GM23338 (cell line): ENCODE measurements at regions not wholly inside any gene's neighbourhood (a gene's known extent, or its start where the extent isn't known, plus 50 kb on each side); places are given as distances from the start of the nearest gene placed in this dataset.

Experiments
- ATAC-seq: fragments of 200-7000 bp; cut with Tn5 transposase; 3 replicates; pipeline ENCODE4 v1.9.1; 2020
- DNase-seq: peaks from one replicate; pipeline ENCODE4 v3.0.0-alpha.2; 2015; ENCODE audit warnings: low spot score
- H2AFZ ChIP-seq: fragments of 200-600 bp; sonication (generic); 2 replicates; pipeline ENCODE4 v1.8.0; 2016; ENCODE audit warnings: antibody characterized with exemption, mild to moderate bottlenecking, moderate library complexity
- H3F3A ChIP-seq: fragments of 200-600 bp; sonication (generic); replicated peaks from 2 replicates; pipeline ENCODE4 v1.8.0; 2017; ENCODE audit warnings: antibody characterized with exemption, mixed run types, low read depth
- H3K27ac ChIP-seq: fragments of 200-600 bp; sonication (generic); 2 replicates; pipeline ENCODE4 v1.6.1; 2016; ENCODE audit warnings: low read depth
- H3K27me3 ChIP-seq: fragments of 200-600 bp; sonication (generic); 2 replicates; pipeline ENCODE4 v1.8.0; 2016; ENCODE audit warnings: mild to moderate bottlenecking, mixed run types, moderate library complexity; ENCODE audit not compliant: insufficient read depth
- H3K36me3 ChIP-seq: fragments of 200-600 bp; sonication (generic); 2 replicates; pipeline ENCODE4 v1.8.0; 2016; ENCODE audit warnings: mild to moderate bottlenecking; ENCODE audit not compliant: insufficient read depth
- H3K4me1 ChIP-seq: fragments of 200-600 bp; sonication (generic); 2 replicates; pipeline ENCODE4 v1.8.0; 2016; ENCODE audit warnings: mild to moderate bottlenecking, moderate library complexity; ENCODE audit not compliant: insufficient read depth
- H3K4me2 ChIP-seq: fragments of 200-600 bp; sonication (generic); 2 replicates; pipeline ENCODE4 v1.7.1; 2017; ENCODE audit warnings: mixed run types
- H3K4me3 ChIP-seq: fragments of 200-600 bp; sonication (generic); 2 replicates; pipeline ENCODE4 v1.6.1; 2016; ENCODE audit warnings: mixed run types
- H3K79me2 ChIP-seq: fragments of 200-600 bp; sonication (generic); replicated peaks from 2 replicates; pipeline ENCODE4 v1.8.0; 2017; ENCODE audit warnings: mild to moderate bottlenecking; ENCODE audit not compliant: insufficient read depth
- H3K9me2 ChIP-seq: fragments of 200-600 bp; sonication (generic); 2 replicates; pipeline ENCODE4 v1.8.0; 2017; ENCODE audit not compliant: insufficient read depth
- H4K20me1 ChIP-seq: fragments of 200-600 bp; sonication (generic); replicated peaks from 2 replicates; pipeline ENCODE4 v1.8.0; 2017; ENCODE audit warnings: mild to moderate bottlenecking; ENCODE audit not compliant: insufficient read depth
- H3K27ac Mint-ChIP-seq: 2 replicates; pipeline ENCODE4 v1.8.0; 2020; ENCODE audit warnings: inconsistent platforms, mild to moderate bottlenecking, moderate library complexity, mixed read lengths
- H3K27me3 Mint-ChIP-seq: 3 replicates; pipeline ENCODE4 v1.8.0; 2022; ENCODE audit warnings: low read depth, mild to moderate bottlenecking, moderate library complexity, mixed read lengths, inconsistent platforms; ENCODE audit not compliant: insufficient read depth, poor library complexity
- H3K36me3 Mint-ChIP-seq: 3 replicates; pipeline ENCODE4 v1.8.0; 2021; ENCODE audit warnings: low read depth, mild to moderate bottlenecking, inconsistent platforms, moderate library complexity, mixed read lengths
- H3K4me1 Mint-ChIP-seq: 3 replicates; pipeline ENCODE4 v1.8.0; 2020; ENCODE audit warnings: mild to moderate bottlenecking, inconsistent platforms, mixed read lengths
- H3K4me3 Mint-ChIP-seq: 3 replicates; pipeline ENCODE4 v1.8.0; 2021; ENCODE audit warnings: moderate library complexity, mild to moderate bottlenecking, inconsistent platforms, mixed read lengths
- H3K9me3 Mint-ChIP-seq: 3 replicates; pipeline ENCODE4 v1.8.0; 2020; ENCODE audit warnings: moderate library complexity, mild to moderate bottlenecking, inconsistent platforms, mixed read lengths
- CREB1 ChIP-seq: fragments of 250-450 bp; sonication (Bioruptor Pico); IDR thresholded peaks from 2 replicates; pipeline ENCODE4 v1.5.0; 2020; ENCODE audit warnings: low read depth, mild to moderate bottlenecking, moderate library complexity
- ETS1 ChIP-seq: IDR thresholded peaks from 2 replicates; pipeline ENCODE4 v1.6.1; 2016; ENCODE audit warnings: antibody characterized with exemption
- EZH2 ChIP-seq: fragments of 200-600 bp; sonication (generic); IDR thresholded peaks from one replicate; pipeline ENCODE4 v1.8.0; 2017; ENCODE audit warnings: antibody characterized with exemption, mild to moderate bottlenecking, low read depth; ENCODE audit not compliant: unreplicated experiment
- EZH2phosphoT487 ChIP-seq: fragments of 200-600 bp; sonication (generic); IDR thresholded peaks from one replicate; pipeline ENCODE4 v1.8.1; 2018; ENCODE audit warnings: antibody characterized with exemption; ENCODE audit not compliant: unreplicated experiment
- JUNB ChIP-seq: IDR thresholded peaks from one replicate; pipeline ENCODE4 v1.6.1; 2016; ENCODE audit warnings: antibody characterized with exemption; ENCODE audit not compliant: unreplicated experiment
- POLR2AphosphoS5 ChIP-seq: IDR thresholded peaks from 2 replicates; pipeline ENCODE4 v1.6.1; 2016; ENCODE audit warnings: antibody characterized with exemption, low read depth
- REST ChIP-seq: IDR thresholded peaks from one replicate; pipeline ENCODE4 v1.6.1; 2018; ENCODE audit warnings: antibody characterized with exemption; ENCODE audit not compliant: unreplicated experiment
- STAT1 ChIP-seq: IDR thresholded peaks from one replicate; pipeline ENCODE4 v1.6.1; 2016; ENCODE audit warnings: antibody characterized with exemption; ENCODE audit not compliant: unreplicated experiment
- ZNF114 ChIP-seq: fragments of 250-450 bp; sonication (Bioruptor Pico); IDR thresholded peaks from 2 replicates; pipeline ENCODE4 v1.5.0; 2020; ENCODE audit warnings: mild to moderate bottlenecking, moderate library complexity
- ZNF331 ChIP-seq: fragments of 250-450 bp; sonication (Bioruptor Pico); IDR thresholded peaks from 2 replicates; pipeline ENCODE4 v1.5.0; 2020; ENCODE audit warnings: low read depth, mild to moderate bottlenecking, moderate library complexity
- TF ChIP-seq, protein P1 (sequence below): fragments of 250-450 bp; sonication (Bioruptor Pico); IDR thresholded peaks from 2 replicates; pipeline ENCODE4 v1.5.0; 2020; ENCODE audit warnings: mild to moderate bottlenecking, moderate library complexity

- TF ChIP-seq, protein P1, sequence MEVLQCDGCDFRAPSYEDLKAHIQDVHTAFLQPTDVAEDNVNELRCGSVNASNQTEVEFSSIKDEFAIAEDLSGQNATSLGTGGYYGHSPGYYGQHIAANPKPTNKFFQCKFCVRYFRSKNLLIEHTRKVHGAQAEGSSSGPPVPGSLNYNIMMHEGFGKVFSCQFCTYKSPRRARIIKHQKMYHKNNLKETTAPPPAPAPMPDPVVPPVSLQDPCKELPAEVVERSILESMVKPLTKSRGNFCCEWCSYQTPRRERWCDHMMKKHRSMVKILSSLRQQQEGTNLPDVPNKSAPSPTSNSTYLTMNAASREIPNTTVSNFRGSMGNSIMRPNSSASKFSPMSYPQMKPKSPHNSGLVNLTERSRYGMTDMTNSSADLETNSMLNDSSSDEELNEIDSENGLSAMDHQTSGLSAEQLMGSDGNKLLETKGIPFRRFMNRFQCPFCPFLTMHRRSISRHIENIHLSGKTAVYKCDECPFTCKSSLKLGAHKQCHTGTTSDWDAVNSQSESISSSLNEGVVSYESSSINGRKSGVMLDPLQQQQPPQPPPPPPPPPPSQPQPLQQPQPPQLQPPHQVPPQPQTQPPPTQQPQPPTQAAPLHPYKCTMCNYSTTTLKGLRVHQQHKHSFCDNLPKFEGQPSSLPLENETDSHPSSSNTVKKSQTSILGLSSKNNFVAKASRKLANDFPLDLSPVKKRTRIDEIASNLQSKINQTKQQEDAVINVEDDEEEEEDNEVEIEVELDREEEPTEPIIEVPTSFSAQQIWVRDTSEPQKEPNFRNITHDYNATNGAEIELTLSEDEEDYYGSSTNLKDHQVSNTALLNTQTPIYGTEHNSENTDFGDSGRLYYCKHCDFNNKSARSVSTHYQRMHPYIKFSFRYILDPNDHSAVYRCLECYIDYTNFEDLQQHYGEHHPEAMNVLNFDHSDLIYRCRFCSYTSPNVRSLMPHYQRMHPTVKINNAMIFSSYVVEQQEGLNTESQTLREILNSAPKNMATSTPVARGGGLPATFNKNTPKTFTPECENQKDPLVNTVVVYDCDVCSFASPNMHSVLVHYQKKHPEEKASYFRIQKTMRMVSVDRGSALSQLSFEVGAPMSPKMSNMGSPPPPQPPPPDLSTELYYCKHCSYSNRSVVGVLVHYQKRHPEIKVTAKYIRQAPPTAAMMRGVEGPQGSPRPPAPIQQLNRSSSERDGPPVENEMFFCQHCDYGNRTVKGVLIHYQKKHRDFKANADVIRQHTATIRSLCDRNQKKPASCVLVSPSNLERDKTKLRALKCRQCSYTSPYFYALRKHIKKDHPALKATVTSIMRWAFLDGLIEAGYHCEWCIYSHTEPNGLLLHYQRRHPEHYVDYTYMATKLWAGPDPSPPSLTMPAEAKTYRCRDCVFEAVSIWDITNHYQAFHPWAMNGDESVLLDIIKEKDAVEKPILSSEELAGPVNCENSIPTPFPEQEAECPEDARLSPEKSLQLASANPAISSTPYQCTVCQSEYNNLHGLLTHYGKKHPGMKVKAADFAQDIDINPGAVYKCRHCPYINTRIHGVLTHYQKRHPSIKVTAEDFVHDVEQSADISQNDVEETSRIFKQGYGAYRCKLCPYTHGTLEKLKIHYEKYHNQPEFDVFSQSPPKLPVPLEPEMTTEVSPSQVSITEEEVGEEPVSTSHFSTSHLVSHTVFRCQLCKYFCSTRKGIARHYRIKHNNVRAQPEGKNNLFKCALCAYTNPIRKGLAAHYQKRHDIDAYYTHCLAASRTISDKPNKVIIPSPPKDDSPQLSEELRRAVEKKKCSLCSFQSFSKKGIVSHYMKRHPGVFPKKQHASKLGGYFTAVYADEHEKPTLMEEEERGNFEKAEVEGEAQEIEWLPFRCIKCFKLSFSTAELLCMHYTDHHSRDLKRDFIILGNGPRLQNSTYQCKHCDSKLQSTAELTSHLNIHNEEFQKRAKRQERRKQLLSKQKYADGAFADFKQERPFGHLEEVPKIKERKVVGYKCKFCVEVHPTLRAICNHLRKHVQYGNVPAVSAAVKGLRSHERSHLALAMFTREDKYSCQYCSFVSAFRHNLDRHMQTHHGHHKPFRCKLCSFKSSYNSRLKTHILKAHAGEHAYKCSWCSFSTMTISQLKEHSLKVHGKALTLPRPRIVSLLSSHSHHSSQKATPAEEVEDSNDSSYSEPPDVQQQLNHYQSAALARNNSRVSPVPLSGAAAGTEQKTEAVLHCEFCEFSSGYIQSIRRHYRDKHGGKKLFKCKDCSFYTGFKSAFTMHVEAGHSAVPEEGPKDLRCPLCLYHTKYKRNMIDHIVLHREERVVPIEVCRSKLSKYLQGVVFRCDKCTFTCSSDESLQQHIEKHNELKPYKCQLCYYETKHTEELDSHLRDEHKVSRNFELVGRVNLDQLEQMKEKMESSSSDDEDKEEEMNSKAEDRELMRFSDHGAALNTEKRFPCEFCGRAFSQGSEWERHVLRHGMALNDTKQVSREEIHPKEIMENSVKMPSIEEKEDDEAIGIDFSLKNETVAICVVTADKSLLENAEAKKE (CRISPR knock-in tag) = no peak
- TF ChIP-seq ZNF114 (CRISPR knock-in tag) (no peak), EZH2phosphoT487 (no peak), JUNB (no peak), ZNF331 (CRISPR knock-in tag) (no peak), REST (no peak), STAT1 (no peak)
These were observed 508.3 kb upstream of the DAB2 start (continued) for GRCh38 chr5:39933061-39933460.

DNA sequence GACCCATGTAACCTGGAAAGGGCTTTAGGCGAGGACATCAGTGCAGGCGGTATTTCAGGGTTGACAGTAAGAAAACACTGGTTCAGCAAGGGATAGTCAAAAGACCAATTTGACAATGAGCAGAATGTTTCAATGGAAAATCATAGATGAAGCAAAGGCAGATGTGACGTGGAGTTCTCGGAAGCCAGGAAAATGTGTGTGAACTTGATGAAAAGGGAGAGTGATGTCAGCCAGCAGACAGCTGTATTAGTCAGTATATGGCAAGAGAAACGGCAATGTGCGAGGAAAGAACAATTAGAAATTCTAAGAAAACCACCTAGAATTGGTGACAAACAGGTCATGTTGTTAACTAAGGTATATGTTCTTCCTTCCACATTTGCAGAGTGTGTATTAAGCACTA is 503.9 kb upstream of the DAB2 start:
- TF ChIP-seq ETS1 (no peak), REST (no peak), STAT1 (no peak), ZNF331 (CRISPR knock-in tag) (no peak), JUNB (no peak), POLR2AphosphoS5 (no peak), CREB1 (CRISPR knock-in tag) (no peak), EZH2 (no peak)
- H3K36me3 Mint-ChIP-seq = no peaks in the 10 kb centered on the region
- Histone ChIP-seq H3K4me1 (no peaks in the 10 kb centered on the region), H2AFZ (no peak overlapping the region), H3K4me2 (no peak overlapping the region), H3K27me3 (no peaks in the 10 kb centered on the region), H3K36me3 (no peaks in the 10 kb centered on the region), H4K20me1 (no peaks in the 10 kb centered on the region), H3K27ac (no peak overlapping the region), H3F3A (no peaks in the 10 kb centered on the region), H3K4me3 (no peak overlapping the region), H3K9me2 (no peaks in the 10 kb centered on the region; the same call in 1 of the 2 replicates), H3K79me2 (no peaks in the 10 kb centered on the region)
- no peak for ATAC-seq
- no peaks in the 10 kb centered on the region for H3K4me1 Mint-ChIP-seq
- peaks cover 2% of the 10 kb centered on the region for H3K27me3 Mint-ChIP-seq
- no peaks in the 10 kb centered on the region for H3K9me3 Mint-ChIP-seq
- H3K4me3 Mint-ChIP-seq = no peak overlapping the region
- DNase-seq = no peak
- H3K27ac Mint-ChIP-seq = no peak overlapping the region
